Liver (tissue), 8 donors: ENCODE measurements at regions not wholly inside any gene's neighbourhood (a gene's known extent, or its start where the extent isn't known, plus 50 kb on each side); places are given as distances from the start of the nearest gene placed in this dataset.

Experiments used
- DNase-seq: peaks from one replicate; pipeline ENCODE4 v3.0.0-alpha.2; 2017; ENCODE audit warnings: low spot score
- H3K27ac ChIP-seq, 2 donors: one replicate each; pipeline ENCODE4 v1.7.0; 2013; ENCODE audit warnings: inconsistent platforms in 2 of 2, low read length in 2 of 2, control low read depth in 1 of 2, low read depth in 1 of 2, mild to moderate bottlenecking in 1 of 2
- H3K27me3 ChIP-seq, 4 donors: one replicate each; pipeline versions ENCODE4 v1.6.1 to v1.7.0; 2013; ENCODE audit warnings: low read length in 3 of 4, inconsistent platforms in 1 of 4, mild to moderate bottlenecking in 1 of 4, moderate library complexity in 1 of 4; ENCODE audit not compliant: control insufficient read depth in 4 of 4, insufficient read depth in 4 of 4
- H3K36me3 ChIP-seq, 4 donors: one replicate each; pipeline versions ENCODE4 v1.6.1 to v1.7.0; 2013; ENCODE audit warnings: low read length in 3 of 4, mild to moderate bottlenecking in 3 of 4, low read depth in 1 of 4, moderate library complexity in 1 of 4; ENCODE audit not compliant: control insufficient read depth in 4 of 4, insufficient read depth in 3 of 4
- H3K4me1 ChIP-seq, 4 donors: one replicate each; pipeline versions ENCODE4 v1.6.1 to v1.7.0; 2013; ENCODE audit warnings: low read length in 3 of 4, mild to moderate bottlenecking in 3 of 4, moderate library complexity in 1 of 4; ENCODE audit not compliant: control insufficient read depth in 4 of 4, insufficient read depth in 4 of 4
- H3K4me3 ChIP-seq, 3 donors: one replicate each; pipeline versions ENCODE4 v1.6.1 to v1.7.0; 2013; ENCODE audit warnings: low read length in 3 of 3, control low read depth in 1 of 3, low read depth in 1 of 3, mild to moderate bottlenecking in 1 of 3
- H3K9ac ChIP-seq, 2 donors: one replicate each; pipeline ENCODE4 v1.7.0; 2013; ENCODE audit warnings: low read length in 2 of 2, mild to moderate bottlenecking in 2 of 2, moderate library complexity in 2 of 2, control low read depth in 1 of 2, low read depth in 1 of 2
- H3K9me3 ChIP-seq, 4 donors: one replicate each; pipeline versions ENCODE4 v1.6.1 to v1.7.0; 2013; ENCODE audit warnings: low read length in 3 of 4; ENCODE audit not compliant: control insufficient read depth in 4 of 4
- ATF3 ChIP-seq: IDR thresholded peaks from 2 replicates; pipeline ENCODE4 v1.6.1; 2016; ENCODE audit warnings: antibody characterized with exemption
- CTCF ChIP-seq: fragments of 150-350 bp; IDR thresholded peaks from 2 replicates; pipeline ENCODE4 v1.5.1; 2017; ENCODE audit warnings: improper control_type of control experiment, low read depth, low read length; ENCODE audit not compliant: missing input control
- FOXA2 ChIP-seq: IDR thresholded peaks from 2 replicates; pipeline ENCODE4 v1.6.1; 2016; ENCODE audit warnings: antibody characterized with exemption
- GABPA ChIP-seq, 2 donors: IDR thresholded peaks in 1 of 2; conservative IDR thresholded peaks in 1 of 2; 2 replicates each; pipeline ENCODE4 v1.6.1; 2016; ENCODE audit warnings: antibody characterized with exemption in 2 of 2, mild to moderate bottlenecking in 1 of 2, moderate library complexity in 1 of 2
- HNF4A ChIP-seq, 2 donors: conservative IDR thresholded peaks; 2 replicates each; pipeline ENCODE4 v1.6.1; 2016; ENCODE audit warnings: antibody characterized with exemption in 2 of 2, mild to moderate bottlenecking in 2 of 2
- HNF4G ChIP-seq: IDR thresholded peaks from 2 replicates; pipeline ENCODE4 v1.6.1; 2016; ENCODE audit warnings: antibody characterized with exemption
- JUND ChIP-seq, 2 donors: IDR thresholded peaks; 2 replicates each; pipeline ENCODE4 v1.6.1; 2016; ENCODE audit warnings: antibody characterized with exemption in 2 of 2
- NR2F2 ChIP-seq: IDR thresholded peaks from 2 replicates; pipeline ENCODE4 v1.6.1; 2016; ENCODE audit warnings: antibody characterized with exemption
- RAD21 ChIP-seq, 2 donors: IDR thresholded peaks; 2 replicates each; pipeline ENCODE4 v1.6.1; 2016; ENCODE audit warnings: antibody characterized with exemption in 2 of 2, mild to moderate bottlenecking in 2 of 2
- RXRA ChIP-seq, 2 donors: IDR thresholded peaks; 2 replicates each; pipeline ENCODE4 v1.6.1; 2017 to 2018; ENCODE audit warnings: antibody characterized with exemption in 2 of 2, mild to moderate bottlenecking in 1 of 2
- SP1 ChIP-seq: IDR thresholded peaks from 2 replicates; pipeline ENCODE4 v1.6.1; 2018; ENCODE audit warnings: antibody characterized with exemption, mild to moderate bottlenecking
- YY1 ChIP-seq: IDR thresholded peaks from 2 replicates; pipeline ENCODE4 v1.6.1; 2016; ENCODE audit warnings: antibody characterized with exemption, mild to moderate bottlenecking
- WGBS: extraction: QIAGEN DNeasy Blood & Tissue Kit; methylation state at CpG from one replicate; pipeline ENCODE4 v1.1.7; 2013; 5-methylcytosine and 5-hydroxymethylcytosine counted together
- TF ChIP-seq, protein P1 (sequence below): IDR thresholded peaks from 2 replicates; pipeline ENCODE4 v1.6.1; 2016; ENCODE audit warnings: antibody characterized with exemption, mild to moderate bottlenecking
- TF ChIP-seq, protein P2 (sequence below): IDR thresholded peaks from 2 replicates; pipeline ENCODE4 v1.6.1; 2016; ENCODE audit warnings: antibody characterized with exemption
- TF ChIP-seq, protein P3 (sequence below): IDR thresholded peaks from 2 replicates; pipeline ENCODE4 v1.6.1; 2016; ENCODE audit warnings: antibody characterized with exemption
- donor health status: healthy.
- donor health status: healthy.
- donor health status: healthy.
- donor health status: healthy.
- donor health status: healthy.

DNA sequence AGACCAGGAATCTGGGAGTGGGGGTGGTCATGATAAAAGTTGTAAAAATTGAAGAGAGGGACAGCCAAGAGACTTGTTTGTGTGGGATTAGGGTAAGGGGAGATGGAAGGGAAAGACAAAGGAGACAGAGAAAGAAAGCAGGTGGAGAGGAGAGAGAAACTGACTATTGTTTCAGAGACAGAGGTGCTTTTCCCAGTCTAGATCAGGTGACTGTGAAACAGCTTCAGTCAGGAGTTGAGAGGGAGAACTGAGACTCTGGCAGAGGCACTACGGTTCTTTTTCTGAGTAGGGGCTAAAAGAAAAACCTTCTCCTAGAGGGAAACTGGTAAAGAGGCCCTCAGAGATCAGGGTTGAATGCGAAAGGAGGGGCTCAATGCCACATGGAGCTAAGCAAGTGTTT lies 106.4 kb downstream of the KDR start:
- no peaks in the 10 kb centered on the region for H3K36me3 ChIP-seq
- 55% methylated on average over 2 of the region's 2 CpGs for WGBS

GRCh38 chr4:55018521-55018920 lies 106.9 kb downstream of the KDR start:
- Histone ChIP-seq H3K27ac (no peak overlapping the region), H3K27me3 (peaks cover 0 to 2% (median 0%) of the 10 kb centered on the region in 4 donors), H3K9ac (no peak overlapping the region), H3K36me3 (no peaks in the 10 kb centered on the region), H3K4me1 (no peaks in the 10 kb centered on the region), H3K9me3 (no peaks in the 10 kb centered on the region), H3K4me3 (no peak overlapping the region)
- DNase-seq, result no peak
- no peak for TF ChIP-seq HNF4G
- WGBS, result 63% methylated on average over 2 of the region's 2 CpGs

More for the DNA sequence above, 106.4 kb downstream of the KDR start:
- H3K4me1 ChIP-seq, result no peaks in the 10 kb centered on the region
- H3K9me3 ChIP-seq, result no peaks in the 10 kb centered on the region
- no peak overlapping the region for H3K9ac ChIP-seq
- TF ChIP-seq FOXA2 (no peak), HNF4G (no peak)
- no peak overlapping the region for H3K4me3 ChIP-seq
- H3K27ac ChIP-seq, result no peak overlapping the region
- peaks cover 0 to 2% (median 0%) of the 10 kb centered on the region in 4 donors for H3K27me3 ChIP-seq
- no peak for DNase-seq

DNA sequence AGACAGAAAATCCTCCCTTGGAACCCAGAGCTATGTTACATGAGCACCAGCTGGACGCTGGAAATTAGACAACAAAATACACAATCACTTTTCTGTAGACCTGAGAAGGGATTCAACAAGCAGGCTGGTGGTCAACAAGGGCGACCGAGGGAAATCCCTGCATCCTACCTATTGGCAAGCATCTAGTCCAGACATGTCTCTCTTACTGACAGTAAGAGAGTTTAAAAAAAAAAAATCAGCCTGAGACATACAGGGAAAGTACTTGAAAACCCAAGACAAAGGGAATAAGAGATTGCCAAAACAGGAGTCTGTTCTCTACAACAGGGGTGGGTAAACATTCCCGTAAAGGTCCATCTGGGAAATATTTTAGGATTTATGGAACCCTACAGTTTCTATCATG lies 108.0 kb downstream of the KDR start:
- H3K36me3 ChIP-seq, result no peaks in the 10 kb centered on the region
- TF ChIP-seq, protein P1, sequence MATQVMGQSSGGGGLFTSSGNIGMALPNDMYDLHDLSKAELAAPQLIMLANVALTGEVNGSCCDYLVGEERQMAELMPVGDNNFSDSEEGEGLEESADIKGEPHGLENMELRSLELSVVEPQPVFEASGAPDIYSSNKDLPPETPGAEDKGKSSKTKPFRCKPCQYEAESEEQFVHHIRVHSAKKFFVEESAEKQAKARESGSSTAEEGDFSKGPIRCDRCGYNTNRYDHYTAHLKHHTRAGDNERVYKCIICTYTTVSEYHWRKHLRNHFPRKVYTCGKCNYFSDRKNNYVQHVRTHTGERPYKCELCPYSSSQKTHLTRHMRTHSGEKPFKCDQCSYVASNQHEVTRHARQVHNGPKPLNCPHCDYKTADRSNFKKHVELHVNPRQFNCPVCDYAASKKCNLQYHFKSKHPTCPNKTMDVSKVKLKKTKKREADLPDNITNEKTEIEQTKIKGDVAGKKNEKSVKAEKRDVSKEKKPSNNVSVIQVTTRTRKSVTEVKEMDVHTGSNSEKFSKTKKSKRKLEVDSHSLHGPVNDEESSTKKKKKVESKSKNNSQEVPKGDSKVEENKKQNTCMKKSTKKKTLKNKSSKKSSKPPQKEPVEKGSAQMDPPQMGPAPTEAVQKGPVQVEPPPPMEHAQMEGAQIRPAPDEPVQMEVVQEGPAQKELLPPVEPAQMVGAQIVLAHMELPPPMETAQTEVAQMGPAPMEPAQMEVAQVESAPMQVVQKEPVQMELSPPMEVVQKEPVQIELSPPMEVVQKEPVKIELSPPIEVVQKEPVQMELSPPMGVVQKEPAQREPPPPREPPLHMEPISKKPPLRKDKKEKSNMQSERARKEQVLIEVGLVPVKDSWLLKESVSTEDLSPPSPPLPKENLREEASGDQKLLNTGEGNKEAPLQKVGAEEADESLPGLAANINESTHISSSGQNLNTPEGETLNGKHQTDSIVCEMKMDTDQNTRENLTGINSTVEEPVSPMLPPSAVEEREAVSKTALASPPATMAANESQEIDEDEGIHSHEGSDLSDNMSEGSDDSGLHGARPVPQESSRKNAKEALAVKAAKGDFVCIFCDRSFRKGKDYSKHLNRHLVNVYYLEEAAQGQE, result no peak
- no peak for TF ChIP-seq NR2F2
- no peak for TF ChIP-seq RXRA (IDR thresholded peaks at IDR 0.05)
- no peak for TF ChIP-seq CTCF
- no peak for TF ChIP-seq HNF4G
- TF ChIP-seq, protein P2, sequence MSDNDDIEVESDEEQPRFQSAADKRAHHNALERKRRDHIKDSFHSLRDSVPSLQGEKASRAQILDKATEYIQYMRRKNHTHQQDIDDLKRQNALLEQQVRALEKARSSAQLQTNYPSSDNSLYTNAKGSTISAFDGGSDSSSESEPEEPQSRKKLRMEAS, result no peak
- no peak for TF ChIP-seq YY1
- no peak for TF ChIP-seq JUND (IDR thresholded peaks at IDR 0.05)
- TF ChIP-seq RAD21 (IDR thresholded peaks at IDR 0.05), result no peak
- TF ChIP-seq SP1, result no peak
- TF ChIP-seq FOXA2, result no peak
- TF ChIP-seq GABPA (IDR thresholded peaks at IDR 0.05 in 1 of 2, conservative IDR thresholded peaks at IDR 0.05 in 1 of 2), result no peak
- no peak for TF ChIP-seq ATF3
- TF ChIP-seq HNF4A (conservative IDR thresholded peaks at IDR 0.05), result no peak
- TF ChIP-seq, protein P3, sequence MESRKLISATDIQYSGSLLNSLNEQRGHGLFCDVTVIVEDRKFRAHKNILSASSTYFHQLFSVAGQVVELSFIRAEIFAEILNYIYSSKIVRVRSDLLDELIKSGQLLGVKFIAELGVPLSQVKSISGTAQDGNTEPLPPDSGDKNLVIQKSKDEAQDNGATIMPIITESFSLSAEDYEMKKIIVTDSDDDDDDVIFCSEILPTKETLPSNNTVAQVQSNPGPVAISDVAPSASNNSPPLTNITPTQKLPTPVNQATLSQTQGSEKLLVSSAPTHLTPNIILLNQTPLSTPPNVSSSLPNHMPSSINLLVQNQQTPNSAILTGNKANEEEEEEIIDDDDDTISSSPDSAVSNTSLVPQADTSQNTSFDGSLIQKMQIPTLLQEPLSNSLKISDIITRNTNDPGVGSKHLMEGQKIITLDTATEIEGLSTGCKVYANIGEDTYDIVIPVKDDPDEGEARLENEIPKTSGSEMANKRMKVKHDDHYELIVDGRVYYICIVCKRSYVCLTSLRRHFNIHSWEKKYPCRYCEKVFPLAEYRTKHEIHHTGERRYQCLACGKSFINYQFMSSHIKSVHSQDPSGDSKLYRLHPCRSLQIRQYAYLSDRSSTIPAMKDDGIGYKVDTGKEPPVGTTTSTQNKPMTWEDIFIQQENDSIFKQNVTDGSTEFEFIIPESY, result no peak
- no peak for DNase-seq
- H3K9me3 ChIP-seq, result no peaks in the 10 kb centered on the region
- no peak overlapping the region for H3K4me3 ChIP-seq
- 84% methylated on average over 4 of the region's 4 CpGs for WGBS
- H3K27me3 ChIP-seq, result peaks cover 0 to 2% (median 0%) of the 10 kb centered on the region in 4 donors
- no peak overlapping the region for H3K27ac ChIP-seq
- H3K4me1 ChIP-seq, result no peaks in the 10 kb centered on the region
- H3K9ac ChIP-seq, result no peak overlapping the region
